DOHH2 (cell line): ENCODE measurements at regions not wholly inside any gene's neighbourhood (a gene's known extent, or its start where the extent isn't known, plus 50 kb on each side); places are given as distances from the start of the nearest gene placed in this dataset.
"Not testable (repeated sequence)": the region's sequence is repeated elsewhere in the genome, so short reads cannot be mapped to it uniquely, and the experiment has no call there.

ENCODE experiments used
- EZH2phosphoT487 ChIP-seq: fragments of 200-600 bp; sonication (generic); IDR thresholded peaks from 2 replicates; pipeline ENCODE4 v1.6.1; 2017; ENCODE audit warnings: borderline replicate concordance, mild to moderate bottlenecking, antibody characterized with exemption, low read length, moderate library complexity, mixed read lengths
- TF ChIP-seq, protein P1 (sequence below): fragments of 200-600 bp; sonication (generic); IDR thresholded peaks from one replicate; pipeline ENCODE4 v1.5.1; 2014; ENCODE audit warnings: antibody characterized with exemption, mild to moderate bottlenecking, low read depth, low read length; ENCODE audit not compliant: poor library complexity, severe bottlenecking

DNA sequence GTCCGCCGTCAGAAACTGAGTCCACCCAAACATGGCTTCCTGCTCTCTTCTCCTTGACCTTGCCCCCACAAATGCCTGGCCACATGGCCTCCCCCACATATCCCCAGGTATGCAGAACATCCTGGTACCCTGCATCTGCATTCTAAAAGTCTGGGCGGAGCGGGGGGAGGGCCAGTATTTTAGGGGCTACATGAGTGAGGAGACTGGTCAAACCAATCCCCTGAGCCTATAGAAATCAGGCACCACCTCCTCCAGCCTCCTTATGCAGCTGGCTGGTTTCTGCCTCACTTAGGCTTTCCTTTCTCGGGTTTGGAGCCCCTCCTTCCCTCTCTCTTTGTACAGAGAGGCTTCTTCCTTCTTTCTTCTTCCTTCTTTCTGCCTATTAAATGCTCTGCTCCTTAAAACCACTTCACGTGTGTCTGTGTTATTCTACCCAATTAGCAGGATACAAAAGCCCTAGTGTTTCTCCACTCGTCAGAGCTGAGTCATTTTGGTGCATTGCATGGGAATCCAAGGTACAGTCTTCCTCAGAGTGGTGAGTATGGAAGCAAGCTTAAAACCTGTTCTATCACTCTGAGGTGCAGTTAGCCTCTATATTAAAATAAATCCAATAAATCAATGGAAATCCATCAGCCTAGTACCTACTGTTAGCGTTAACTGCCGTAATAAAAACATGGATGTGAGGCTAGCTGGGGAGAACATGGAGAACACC is 83.4 kb downstream of the HSFY1 start:
- TF ChIP-seq, protein P1, sequence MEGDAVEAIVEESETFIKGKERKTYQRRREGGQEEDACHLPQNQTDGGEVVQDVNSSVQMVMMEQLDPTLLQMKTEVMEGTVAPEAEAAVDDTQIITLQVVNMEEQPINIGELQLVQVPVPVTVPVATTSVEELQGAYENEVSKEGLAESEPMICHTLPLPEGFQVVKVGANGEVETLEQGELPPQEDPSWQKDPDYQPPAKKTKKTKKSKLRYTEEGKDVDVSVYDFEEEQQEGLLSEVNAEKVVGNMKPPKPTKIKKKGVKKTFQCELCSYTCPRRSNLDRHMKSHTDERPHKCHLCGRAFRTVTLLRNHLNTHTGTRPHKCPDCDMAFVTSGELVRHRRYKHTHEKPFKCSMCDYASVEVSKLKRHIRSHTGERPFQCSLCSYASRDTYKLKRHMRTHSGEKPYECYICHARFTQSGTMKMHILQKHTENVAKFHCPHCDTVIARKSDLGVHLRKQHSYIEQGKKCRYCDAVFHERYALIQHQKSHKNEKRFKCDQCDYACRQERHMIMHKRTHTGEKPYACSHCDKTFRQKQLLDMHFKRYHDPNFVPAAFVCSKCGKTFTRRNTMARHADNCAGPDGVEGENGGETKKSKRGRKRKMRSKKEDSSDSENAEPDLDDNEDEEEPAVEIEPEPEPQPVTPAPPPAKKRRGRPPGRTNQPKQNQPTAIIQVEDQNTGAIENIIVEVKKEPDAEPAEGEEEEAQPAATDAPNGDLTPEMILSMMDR = not testable (repeated sequence)
- not testable (repeated sequence) for TF ChIP-seq EZH2phosphoT487
